Pancreas (tissue), 10 donors: ENCODE measurements at regions not wholly inside any gene's neighbourhood (a gene's known extent, or its start where the extent isn't known, plus 50 kb on each side); places are given as distances from the start of the nearest gene placed in this dataset.

Experiments used
- ATAC-seq, 4 donors: fragments of 200-7000 bp; cut with Tn5 transposase; one replicate each; pipeline versions ENCODE4 v1.8.0 to v1.9.1; 2020; ENCODE audit warnings: mild to moderate bottlenecking in 4 of 4, moderate library complexity in 4 of 4
- DNase-seq, 6 donors: peaks; one replicate each; pipeline ENCODE4 v3.0.0-alpha.2; 2020
- FAIRE-seq: peaks from 2 replicates; lab custom pipeline; 2012; peaks lifted over from hg19 to GRCh38; lab: Jason Lieb, UNC
- H3K27ac ChIP-seq, 4 donors: fragments of 200-600 bp; sonication (generic); 1 replicate in 3 of 4; 2 replicates in 1 of 4; pipeline versions ENCODE4 v1.5.0 to v1.8.0; 2020
- H3K27me3 ChIP-seq, 4 donors: fragments of 200-600 bp; one replicate each; pipeline ENCODE4 v1.8.0; 2021
- H3K36me3 ChIP-seq, 3 donors: fragments of 200-600 bp; sonication (generic) in 1 of 3; one replicate each; pipeline versions ENCODE4 v1.5.0 to v1.8.0; 2020 to 2021
- H3K4me1 ChIP-seq, 3 donors: fragments of 200-600 bp; one replicate each; pipeline ENCODE4 v1.8.0; 2021
- H3K4me3 ChIP-seq, 4 donors: fragments of 200-600 bp; sonication (generic) in 2 of 4; one replicate each; pipeline versions ENCODE4 v1.5.0 to v1.8.0; 2020 to 2021
- H3K9me3 ChIP-seq, 4 donors: fragments of 200-600 bp; one replicate each; pipeline ENCODE4 v1.8.0; 2021
- CTCF ChIP-seq, 4 donors: fragments of 200-600 bp; sonication (generic) in 3 of 4; IDR thresholded peaks; one replicate each; pipeline versions ENCODE4 v1.5.0 to v1.8.0; 2021; ENCODE audit warnings: antibody characterized with exemption in 4 of 4
- WGBS, 2 donors: extraction: QIAGEN DNeasy Blood & Tissue Kit; methylation state at CpG; one replicate each; pipeline ENCODE4 v1.1.7; 2013; 5-methylcytosine and 5-hydroxymethylcytosine counted together
- intact Hi-C, 3 donors: fragments of 100-400 bp; cut with DNase I; formaldehyde crosslinking; loops; one replicate each; pipeline versions ENCODE4 v1.11.1 to v1.14.2; 2022
- donor health status: healthy with polysubstance abuse.
- donor health status: DM: no; HTN: no; CAD: no; lungs with moderate emphysema.
- donor health status: DM: no; HTN: no; CAD: no.
- donor health status: control.
- donor health status: control.
- donor health status: Bipolar disorder and iron deficiency.
- donor health status: DM: yes; HTN: yes; CAD: no.
- donor health status: DM: no; HTN: no; CAD: no.
- donor health status: DM: no; HTN: no; CAD: no.
- donor health status: DM: yes; HTN: yes; CAD: no.

GRCh38 chr18:67232406-67232805, 284.1 kb downstream of the DSEL start:
- no peak for ATAC-seq
- Histone ChIP-seq H3K4me1 (no peaks in the 10 kb centered on the region), H3K27me3 (no peaks in the 10 kb centered on the region), H3K36me3 (no peaks in the 10 kb centered on the region), H3K4me3 (no peak overlapping the region), H3K9me3 (no peaks in the 10 kb centered on the region), H3K27ac (no peak overlapping the region)
- TF ChIP-seq CTCF (IDR thresholded peaks at IDR 0.05), result no peak
- intact Hi-C loops, result no loop called here
- no peak for FAIRE-seq
- DNase-seq, result no peak
- WGBS, 2 donors, result 50 to 53% methylated on average over 4 of the region's 4 CpGs

- Histone ChIP-seq H3K36me3 (no peaks in the 10 kb centered on the region), H3K9me3 (no peaks in the 10 kb centered on the region), H3K27me3 (no peaks in the 10 kb centered on the region), H3K4me1 (no peaks in the 10 kb centered on the region), H3K4me3 (no peak overlapping the region), H3K27ac (no peak overlapping the region)
- ATAC-seq (no peak), DNase-seq (no peak), FAIRE-seq (no peak)
- intact Hi-C loops, result no loop called here
- no peak for TF ChIP-seq CTCF (IDR thresholded peaks at IDR 0.05)
These were observed 293.6 kb downstream of the DSEL start for GRCh38 chr18:67222887-67223286.

GRCh38 chr18:67219821-67220220, 296.7 kb downstream of the DSEL start:
- no peaks in the 10 kb centered on the region for H3K36me3 ChIP-seq
- H3K4me1 ChIP-seq, result no peaks in the 10 kb centered on the region
- TF ChIP-seq CTCF (IDR thresholded peaks at IDR 0.05), result no peak
- no peak for FAIRE-seq
- H3K9me3 ChIP-seq, result no peaks in the 10 kb centered on the region
- no peak overlapping the region for H3K4me3 ChIP-seq
- no peaks in the 10 kb centered on the region for H3K27me3 ChIP-seq
- no peak for DNase-seq
- no peak overlapping the region for H3K27ac ChIP-seq
- intact Hi-C loops, result loop anchor here in 2 of 3 donors (5.0 kb wide), 1 partner anchor 1442 kb away; no protein-coding TSS in a partner anchor
- ATAC-seq, result no peak
- WGBS, 2 donors, result 42 to 57% methylated on average over 5 of the region's 5 CpGs

GRCh38 chr18:67218556-67218955, 298.0 kb downstream of the DSEL start:
- DNase-seq (no peak), FAIRE-seq (no peak), ATAC-seq (no peak)
- Histone ChIP-seq H3K27me3 (no peaks in the 10 kb centered on the region), H3K4me1 (no peaks in the 10 kb centered on the region), H3K9me3 (no peaks in the 10 kb centered on the region), H3K4me3 (no peak overlapping the region), H3K27ac (no peak overlapping the region), H3K36me3 (no peaks in the 10 kb centered on the region)
- WGBS, 2 donors, result 68 to 82% methylated on average over 3 of the region's 3 CpGs
- TF ChIP-seq CTCF (IDR thresholded peaks at IDR 0.05), result no peak
- intact Hi-C loops, result loop anchor here in 2 of 3 donors (5.0 kb wide), 1 partner anchor 1444 kb away; no protein-coding TSS in a partner anchor

GRCh38 chr18:67217551-67218166, 298.9 kb downstream of the DSEL start:
- Histone ChIP-seq H3K4me1 (no peaks in the 10 kb centered on the region), H3K27me3 (no peaks in the 10 kb centered on the region), H3K27ac (no peak overlapping the region), H3K4me3 (no peak overlapping the region), H3K9me3 (no peaks in the 10 kb centered on the region), H3K36me3 (no peaks in the 10 kb centered on the region)
- TF ChIP-seq CTCF (IDR thresholded peaks at IDR 0.05), result peak; percentile 44 to 78 (median 60)
- WGBS, 2 donors, result 1 to 3% methylated on average over 7 of the region's 7 CpGs
- peak in 3 of 6 donors; percentile 33 to 54 (median 41) for DNase-seq
- FAIRE-seq, result peak; percentile 89
- ATAC-seq, result peak; percentile 71 to 93 (median 92)
- intact Hi-C loops, result loop anchor here in 2 of 3 donors (5.0 kb wide), 1 partner anchor 1445 kb away; no protein-coding TSS in a partner anchor
